ENCODE measurements at regions not wholly inside any gene's neighbourhood (a gene's known extent, or its start where the extent isn't known, plus 50 kb on each side); places are given as distances from the start of the nearest gene placed in this dataset.

- no peak for DNase-seq
Observed at GRCh38 chr14:104359301-104359968, 220.1 kb upstream of the C14orf180 start.

GRCh38 chr14:104359969-104360442 lies 219.6 kb upstream of the C14orf180 start:
- no peak for DNase-seq

DNA sequence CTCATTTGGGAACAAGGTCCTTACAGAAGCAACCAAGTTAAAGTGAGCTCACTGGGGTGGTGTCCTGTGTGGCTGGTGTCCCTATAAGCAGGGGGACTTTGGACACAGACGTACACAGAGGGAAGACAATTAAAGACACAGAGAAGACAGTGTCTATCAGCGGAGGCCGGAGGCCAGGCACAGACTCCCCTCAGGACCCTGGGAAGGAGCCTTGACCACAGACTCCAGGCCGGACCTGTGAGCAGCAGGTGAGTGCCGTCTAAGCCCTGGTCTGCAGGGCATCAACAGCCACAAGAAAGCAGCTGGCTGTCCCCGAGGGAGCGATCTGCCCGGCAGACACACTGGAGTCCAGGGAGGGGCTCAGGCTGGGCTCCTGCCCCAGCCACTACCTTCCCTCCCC lies 219.1 kb upstream of the C14orf180 start:
- no peak for DNase-seq

GRCh38 chr14:104361101-104361591 lies 218.4 kb upstream of the C14orf180 start:
- DNase-seq: no peak

- DNase-seq: no peak
Observed at GRCh38 chr14:104361921-104362681, 217.5 kb upstream of the C14orf180 start.

- DNase-seq: no peak
Observed at GRCh38 chr14:104362761-104363605, 216.6 kb upstream of the C14orf180 start.

GRCh38 chr14:104363891-104364760 lies 215.4 kb upstream of the C14orf180 start:
- no peak for DNase-seq

DNA sequence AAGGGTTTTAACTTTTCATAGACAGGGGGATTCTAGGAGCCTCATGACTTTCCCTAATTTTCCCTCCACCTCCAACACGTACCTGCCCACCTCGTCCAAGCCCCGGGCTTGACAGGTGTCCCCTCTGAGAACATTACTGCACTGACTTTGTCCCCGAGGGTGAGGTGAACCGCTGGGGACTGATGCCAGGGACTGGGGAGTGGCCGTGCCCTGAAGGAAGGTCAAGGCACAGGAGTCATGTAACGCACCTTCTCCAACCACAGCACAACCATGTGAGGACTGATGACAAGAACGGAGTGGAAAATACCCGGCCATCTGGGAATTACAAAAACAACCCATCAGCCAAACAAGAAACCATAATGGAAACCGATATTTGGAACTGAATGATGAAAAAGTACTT lies 214.7 kb upstream of the C14orf180 start:
- no peak for DNase-seq

GRCh38 chr14:104366931-104367865 lies 212.4 kb upstream of the C14orf180 start:
- no peak for DNase-seq

GRCh38 chr14:104367866-104368750 lies 211.5 kb upstream of the C14orf180 start:
- no peak for DNase-seq

DNA sequence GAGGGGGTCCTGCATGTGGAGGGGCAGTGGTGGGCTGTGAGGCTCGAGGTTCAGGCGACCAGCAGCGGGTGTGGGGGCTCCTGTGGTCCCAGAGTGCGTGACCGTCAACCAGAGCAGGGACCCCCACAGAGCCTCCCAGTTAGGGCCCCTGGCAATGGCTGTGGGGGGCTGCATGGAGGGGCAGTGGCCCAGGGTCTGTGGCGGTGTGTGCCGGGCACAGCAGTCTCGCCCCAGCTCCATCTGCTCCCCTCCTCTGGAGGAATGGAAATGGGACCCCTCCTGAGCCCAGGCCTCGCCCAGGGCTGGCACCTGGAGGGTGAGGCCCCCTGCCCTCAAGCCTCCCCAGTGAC lies 210.8 kb upstream of the C14orf180 start:
- no peak for DNase-seq

- DNase-seq: no peak
Observed at GRCh38 chr14:104369208-104369607, 210.4 kb upstream of the C14orf180 start.

DNA sequence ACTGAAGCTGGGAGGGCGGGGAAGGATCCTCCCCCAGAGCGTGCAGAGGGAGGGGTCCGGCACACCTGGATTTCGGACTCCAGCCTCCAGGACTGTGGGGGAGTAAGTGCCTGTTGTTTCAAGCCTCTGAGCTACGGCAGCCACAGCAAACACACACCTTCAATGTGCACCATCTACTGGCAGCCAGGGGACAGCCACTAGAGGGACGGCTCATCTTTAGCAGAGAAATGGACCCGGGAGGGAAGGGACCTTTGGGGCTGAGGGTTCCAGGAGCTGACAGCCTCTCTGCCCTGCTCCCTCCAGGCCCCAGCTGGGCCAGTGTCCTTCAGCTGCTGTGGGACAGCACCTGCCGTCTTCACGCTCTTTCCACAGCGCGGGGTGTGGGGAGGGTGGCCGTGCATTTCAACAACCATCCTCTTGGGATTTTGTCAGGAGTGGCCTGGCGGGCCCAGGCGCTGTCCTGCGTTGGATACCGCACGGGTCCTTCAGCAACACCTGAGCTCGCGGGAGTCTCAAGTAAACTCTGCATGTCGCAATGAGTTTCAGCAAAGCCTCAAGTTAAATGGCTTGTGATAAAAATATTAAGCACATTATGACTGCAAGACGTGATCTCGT lies 209.2 kb upstream of the C14orf180 start:
- DNase-seq: no peak

- DNase-seq: no peak
Observed at GRCh38 chr14:104371031-104371430, 208.5 kb upstream of the C14orf180 start.

DNA sequence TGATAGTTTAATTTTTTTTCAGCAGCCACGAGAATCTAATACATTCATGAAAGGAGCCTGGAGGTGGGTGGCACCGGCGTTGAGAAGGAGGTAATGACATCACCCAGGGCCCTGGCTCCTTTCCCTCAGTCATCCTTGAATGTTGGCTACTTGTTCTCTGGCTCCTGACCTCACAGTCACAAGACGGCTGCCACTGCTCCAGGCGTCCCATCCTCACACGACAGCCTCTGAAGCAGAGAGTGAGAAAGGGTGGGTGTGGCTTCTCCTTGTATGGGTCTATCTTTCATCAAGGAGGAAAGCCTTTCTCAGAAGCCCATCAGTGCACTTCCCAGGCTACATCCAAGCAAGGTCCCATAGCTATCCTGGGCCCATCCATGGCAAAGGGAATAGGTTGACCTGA lies 207.6 kb upstream of the C14orf180 start:
- no peak for DNase-seq

GRCh38 chr14:104372390-104373054 lies 207.0 kb upstream of the C14orf180 start:
- DNase-seq: no peak

- no peak for DNase-seq
Observed at GRCh38 chr14:104373055-104373854, 206.3 kb upstream of the C14orf180 start.

Data from NCI-H1436 (cell line).